ENCODE measurements at regions not wholly inside any gene's neighbourhood (a gene's known extent, or its start where the extent isn't known, plus 50 kb on each side); places are given as distances from the start of the nearest gene placed in this dataset.

- no peaks in the 10 kb centered on the region for H3K9me3 ChIP-seq (ENCODE audit: low read length)
These were observed 87.8 kb upstream of the DYNC1I1 start for GRCh38 chr7:95684505-95684904.

GRCh38 chr7:95684037-95684436, 87.7 kb upstream of the PDK4 start:
- H3K36me3 ChIP-seq (ENCODE audit: insufficient read depth, low read length) = no peaks in the 10 kb centered on the region
- H3K4me3 ChIP-seq (ENCODE audit: low read length) = no peak overlapping the region
- H2AFZ ChIP-seq (ENCODE audit: low read depth, low read length) = no peak overlapping the region
- H3K4me1 ChIP-seq (ENCODE audit: insufficient read depth, low read length) = peaks cover 16% of the 10 kb centered on the region
- H3K9me3 ChIP-seq (ENCODE audit: low read length) = no peaks in the 10 kb centered on the region
- no peaks in the 10 kb centered on the region for H3K27me3 ChIP-seq (ENCODE audit: insufficient read depth, low read length)

More at GRCh38 chr7:95684505-95684904, 87.8 kb upstream of the DYNC1I1 start:
- Histone ChIP-seq H3K27me3 (ENCODE audit: insufficient read depth, low read length) (no peaks in the 10 kb centered on the region), H3K4me3 (ENCODE audit: low read length) (no peak overlapping the region), H2AFZ (ENCODE audit: low read depth, low read length) (no peak overlapping the region), H3K36me3 (ENCODE audit: insufficient read depth, low read length) (no peaks in the 10 kb centered on the region), H3K4me1 (ENCODE audit: insufficient read depth, low read length) (peaks cover 16% of the 10 kb centered on the region)

GRCh38 chr7:95682913-95683312, 86.6 kb upstream of the PDK4 start:
- H3K4me3 ChIP-seq (ENCODE audit: low read length) = no peak overlapping the region
- H2AFZ ChIP-seq (ENCODE audit: low read depth, low read length) = no peak overlapping the region
- peaks cover 1% of the 10 kb centered on the region for H3K9me3 ChIP-seq (ENCODE audit: low read length)
- no peaks in the 10 kb centered on the region for H3K36me3 ChIP-seq (ENCODE audit: insufficient read depth, low read length)
- no peaks in the 10 kb centered on the region for H3K27me3 ChIP-seq (ENCODE audit: insufficient read depth, low read length)
- H3K4me1 ChIP-seq (ENCODE audit: insufficient read depth, low read length) = peaks cover 16% of the 10 kb centered on the region

GRCh38 chr7:95676691-95677090, 80.4 kb upstream of the PDK4 start:
- Histone ChIP-seq H2AFZ (ENCODE audit: low read depth, low read length) (no peak overlapping the region), H3K27me3 (ENCODE audit: insufficient read depth, low read length) (no peaks in the 10 kb centered on the region), H3K36me3 (ENCODE audit: insufficient read depth, low read length) (no peaks in the 10 kb centered on the region), H3K9me3 (ENCODE audit: low read length) (peaks cover 1% of the 10 kb centered on the region), H3K4me1 (ENCODE audit: insufficient read depth, low read length) (no peaks in the 10 kb centered on the region), H3K4me3 (ENCODE audit: low read length) (no peak overlapping the region)

GRCh38 chr7:95675632-95676031, 79.3 kb upstream of the PDK4 start:
- Histone ChIP-seq H3K9me3 (ENCODE audit: low read length) (peaks cover 1% of the 10 kb centered on the region), H2AFZ (ENCODE audit: low read depth, low read length) (no peak overlapping the region), H3K36me3 (ENCODE audit: insufficient read depth, low read length) (no peaks in the 10 kb centered on the region), H3K4me1 (ENCODE audit: insufficient read depth, low read length) (no peaks in the 10 kb centered on the region), H3K4me3 (ENCODE audit: low read length) (no peak overlapping the region), H3K27me3 (ENCODE audit: insufficient read depth, low read length) (no peaks in the 10 kb centered on the region)

GRCh38 chr7:95675016-95675415, 78.7 kb upstream of the PDK4 start:
- H3K9me3 ChIP-seq (ENCODE audit: low read length) = peaks cover 1% of the 10 kb centered on the region
- no peaks in the 10 kb centered on the region for H3K27me3 ChIP-seq (ENCODE audit: insufficient read depth, low read length)
- no peak overlapping the region for H3K4me3 ChIP-seq (ENCODE audit: low read length)
- no peaks in the 10 kb centered on the region for H3K4me1 ChIP-seq (ENCODE audit: insufficient read depth, low read length)
- no peak overlapping the region for H2AFZ ChIP-seq (ENCODE audit: low read depth, low read length)
- H3K36me3 ChIP-seq (ENCODE audit: insufficient read depth, low read length) = no peaks in the 10 kb centered on the region

- Histone ChIP-seq H3K4me3 (ENCODE audit: low read length) (no peak overlapping the region), H3K4me1 (ENCODE audit: insufficient read depth, low read length) (no peaks in the 10 kb centered on the region), H3K9me3 (ENCODE audit: low read length) (peaks cover 1% of the 10 kb centered on the region), H3K27me3 (ENCODE audit: insufficient read depth, low read length) (no peaks in the 10 kb centered on the region), H3K36me3 (ENCODE audit: insufficient read depth, low read length) (no peaks in the 10 kb centered on the region), H2AFZ (ENCODE audit: low read depth, low read length) (no peak overlapping the region)
These were observed 77.8 kb upstream of the PDK4 start for GRCh38 chr7:95674101-95674500.

- Histone ChIP-seq H3K4me1 (ENCODE audit: insufficient read depth, low read length) (no peaks in the 10 kb centered on the region), H2AFZ (ENCODE audit: low read depth, low read length) (no peak overlapping the region), H3K9me3 (ENCODE audit: low read length) (no peaks in the 10 kb centered on the region), H3K27me3 (ENCODE audit: insufficient read depth, low read length) (no peaks in the 10 kb centered on the region), H3K4me3 (ENCODE audit: low read length) (no peak overlapping the region), H3K36me3 (ENCODE audit: insufficient read depth, low read length) (no peaks in the 10 kb centered on the region)
These were observed 76.1 kb upstream of the PDK4 start for GRCh38 chr7:95672434-95672833.

GRCh38 chr7:95669513-95669912, 73.2 kb upstream of the PDK4 start:
- no peaks in the 10 kb centered on the region for H3K27me3 ChIP-seq (ENCODE audit: insufficient read depth, low read length)
- H3K4me3 ChIP-seq (ENCODE audit: low read length) = no peak overlapping the region
- no peaks in the 10 kb centered on the region for H3K4me1 ChIP-seq (ENCODE audit: insufficient read depth, low read length)
- H2AFZ ChIP-seq (ENCODE audit: low read depth, low read length) = no peak overlapping the region
- no peaks in the 10 kb centered on the region for H3K36me3 ChIP-seq (ENCODE audit: insufficient read depth, low read length)
- H3K9me3 ChIP-seq (ENCODE audit: low read length) = no peaks in the 10 kb centered on the region

- H3K9me3 ChIP-seq (ENCODE audit: low read length) = no peaks in the 10 kb centered on the region
- H3K36me3 ChIP-seq (ENCODE audit: insufficient read depth, low read length) = no peaks in the 10 kb centered on the region
- H3K4me3 ChIP-seq (ENCODE audit: low read length) = no peak overlapping the region
- H3K4me1 ChIP-seq (ENCODE audit: insufficient read depth, low read length) = no peaks in the 10 kb centered on the region
- H2AFZ ChIP-seq (ENCODE audit: low read depth, low read length) = no peak overlapping the region
- H3K27me3 ChIP-seq (ENCODE audit: insufficient read depth, low read length) = no peaks in the 10 kb centered on the region
These were observed 72.2 kb upstream of the PDK4 start for GRCh38 chr7:95668504-95669018.

- Histone ChIP-seq H3K9me3 (ENCODE audit: low read length) (no peaks in the 10 kb centered on the region), H3K4me3 (ENCODE audit: low read length) (no peak overlapping the region), H3K4me1 (ENCODE audit: insufficient read depth, low read length) (no peaks in the 10 kb centered on the region), H3K36me3 (ENCODE audit: insufficient read depth, low read length) (no peaks in the 10 kb centered on the region), H3K27me3 (ENCODE audit: insufficient read depth, low read length) (no peaks in the 10 kb centered on the region), H2AFZ (ENCODE audit: low read depth, low read length) (no peak overlapping the region)
These were observed 66.7 kb upstream of the PDK4 start for GRCh38 chr7:95662987-95663386.

GRCh38 chr7:95660023-95660434, 63.7 kb upstream of the PDK4 start:
- Histone ChIP-seq H3K36me3 (ENCODE audit: insufficient read depth, low read length) (no peaks in the 10 kb centered on the region), H3K27me3 (ENCODE audit: insufficient read depth, low read length) (no peaks in the 10 kb centered on the region), H3K4me1 (ENCODE audit: insufficient read depth, low read length) (no peaks in the 10 kb centered on the region), H3K4me3 (ENCODE audit: low read length) (no peak overlapping the region), H3K9me3 (ENCODE audit: low read length) (no peaks in the 10 kb centered on the region), H2AFZ (ENCODE audit: low read depth, low read length) (peak overlapping the region; percentile 19)

- no peak overlapping the region for H3K4me3 ChIP-seq (ENCODE audit: low read length)
These were observed 62.4 kb upstream of the PDK4 start for GRCh38 chr7:95658676-95659075.

GRCh38 chr7:95649546-95649945, 53.2 kb upstream of the PDK4 start:
- Histone ChIP-seq H3K27me3 (ENCODE audit: insufficient read depth, low read length) (no peaks in the 10 kb centered on the region), H3K9me3 (ENCODE audit: low read length) (no peaks in the 10 kb centered on the region), H3K36me3 (ENCODE audit: insufficient read depth, low read length) (no peaks in the 10 kb centered on the region), H2AFZ (ENCODE audit: low read depth, low read length) (no peak overlapping the region), H3K4me1 (ENCODE audit: insufficient read depth, low read length) (no peaks in the 10 kb centered on the region), H3K4me3 (ENCODE audit: low read length) (no peak overlapping the region)

More at GRCh38 chr7:95658676-95659075, 62.4 kb upstream of the PDK4 start:
- no peaks in the 10 kb centered on the region for H3K36me3 ChIP-seq (ENCODE audit: insufficient read depth, low read length)
- H2AFZ ChIP-seq (ENCODE audit: low read depth, low read length) = no peak overlapping the region
- no peaks in the 10 kb centered on the region for H3K27me3 ChIP-seq (ENCODE audit: insufficient read depth, low read length)
- H3K9me3 ChIP-seq (ENCODE audit: low read length) = no peaks in the 10 kb centered on the region
- no peaks in the 10 kb centered on the region for H3K4me1 ChIP-seq (ENCODE audit: insufficient read depth, low read length)

All from neuron (in vitro differentiated cells).